Liver (tissue), 8 donors: ENCODE measurements at regions not wholly inside any gene's neighbourhood (a gene's known extent, or its start where the extent isn't known, plus 50 kb on each side); places are given as distances from the start of the nearest gene placed in this dataset.

Source experiments
- DNase-seq: peaks from one replicate; pipeline ENCODE4 v3.0.0-alpha.2; 2017; ENCODE audit warnings: low spot score
- H3K27ac ChIP-seq, 2 donors: one replicate each; pipeline ENCODE4 v1.7.0; 2013; ENCODE audit warnings: inconsistent platforms in 2 of 2, low read length in 2 of 2, control low read depth in 1 of 2, low read depth in 1 of 2, mild to moderate bottlenecking in 1 of 2
- H3K27me3 ChIP-seq, 4 donors: one replicate each; pipeline versions ENCODE4 v1.6.1 to v1.7.0; 2013; ENCODE audit warnings: low read length in 3 of 4, inconsistent platforms in 1 of 4, mild to moderate bottlenecking in 1 of 4, moderate library complexity in 1 of 4; ENCODE audit not compliant: control insufficient read depth in 4 of 4, insufficient read depth in 4 of 4
- H3K36me3 ChIP-seq, 4 donors: one replicate each; pipeline versions ENCODE4 v1.6.1 to v1.7.0; 2013; ENCODE audit warnings: low read length in 3 of 4, mild to moderate bottlenecking in 3 of 4, low read depth in 1 of 4, moderate library complexity in 1 of 4; ENCODE audit not compliant: control insufficient read depth in 4 of 4, insufficient read depth in 3 of 4
- H3K4me1 ChIP-seq, 4 donors: one replicate each; pipeline versions ENCODE4 v1.6.1 to v1.7.0; 2013; ENCODE audit warnings: low read length in 3 of 4, mild to moderate bottlenecking in 3 of 4, moderate library complexity in 1 of 4; ENCODE audit not compliant: control insufficient read depth in 4 of 4, insufficient read depth in 4 of 4
- H3K4me3 ChIP-seq, 3 donors: one replicate each; pipeline versions ENCODE4 v1.6.1 to v1.7.0; 2013; ENCODE audit warnings: low read length in 3 of 3, control low read depth in 1 of 3, low read depth in 1 of 3, mild to moderate bottlenecking in 1 of 3
- H3K9ac ChIP-seq, 2 donors: one replicate each; pipeline ENCODE4 v1.7.0; 2013; ENCODE audit warnings: low read length in 2 of 2, mild to moderate bottlenecking in 2 of 2, moderate library complexity in 2 of 2, control low read depth in 1 of 2, low read depth in 1 of 2
- H3K9me3 ChIP-seq, 4 donors: one replicate each; pipeline versions ENCODE4 v1.6.1 to v1.7.0; 2013; ENCODE audit warnings: low read length in 3 of 4; ENCODE audit not compliant: control insufficient read depth in 4 of 4
- EGR1 ChIP-seq, 2 donors: IDR thresholded peaks; 2 replicates each; pipeline ENCODE4 v1.6.1; 2016 to 2018; ENCODE audit warnings: antibody characterized with exemption in 2 of 2, low read depth in 2 of 2
- GABPA ChIP-seq, 2 donors: IDR thresholded peaks in 1 of 2; conservative IDR thresholded peaks in 1 of 2; 2 replicates each; pipeline ENCODE4 v1.6.1; 2016; ENCODE audit warnings: antibody characterized with exemption in 2 of 2, mild to moderate bottlenecking in 1 of 2, moderate library complexity in 1 of 2
- HNF4G ChIP-seq: IDR thresholded peaks from 2 replicates; pipeline ENCODE4 v1.6.1; 2016; ENCODE audit warnings: antibody characterized with exemption
- JUND ChIP-seq, 2 donors: IDR thresholded peaks; 2 replicates each; pipeline ENCODE4 v1.6.1; 2016; ENCODE audit warnings: antibody characterized with exemption in 2 of 2
- MAX ChIP-seq: IDR thresholded peaks from 2 replicates; pipeline ENCODE4 v1.6.1; 2016; ENCODE audit warnings: antibody characterized with exemption
- NR2F2 ChIP-seq: IDR thresholded peaks from 2 replicates; pipeline ENCODE4 v1.6.1; 2016; ENCODE audit warnings: antibody characterized with exemption
- RAD21 ChIP-seq, 2 donors: IDR thresholded peaks; 2 replicates each; pipeline ENCODE4 v1.6.1; 2016; ENCODE audit warnings: antibody characterized with exemption in 2 of 2, mild to moderate bottlenecking in 2 of 2
- RXRA ChIP-seq, 2 donors: IDR thresholded peaks; 2 replicates each; pipeline ENCODE4 v1.6.1; 2017 to 2018; ENCODE audit warnings: antibody characterized with exemption in 2 of 2, mild to moderate bottlenecking in 1 of 2
- ZBTB33 ChIP-seq: IDR thresholded peaks from 2 replicates; pipeline ENCODE4 v1.6.1; 2016; ENCODE audit warnings: antibody characterized with exemption
- WGBS: extraction: QIAGEN DNeasy Blood & Tissue Kit; methylation state at CpG from one replicate; pipeline ENCODE4 v1.1.7; 2013; 5-methylcytosine and 5-hydroxymethylcytosine counted together
- TF ChIP-seq, protein P1 (sequence below): fragments of 150-350 bp; IDR thresholded peaks from 2 replicates; pipeline ENCODE4 v1.5.1; 2017; ENCODE audit warnings: improper control_type of control experiment, low read depth, low read length; ENCODE audit not compliant: missing input control
- TF ChIP-seq, protein P2 (sequence below): IDR thresholded peaks from 2 replicates; pipeline ENCODE4 v1.6.1; 2016; ENCODE audit warnings: antibody characterized with exemption
- donor health status: healthy.
- donor health status: healthy.
- donor health status: healthy.
- donor health status: healthy.
- donor health status: healthy.

DNA sequence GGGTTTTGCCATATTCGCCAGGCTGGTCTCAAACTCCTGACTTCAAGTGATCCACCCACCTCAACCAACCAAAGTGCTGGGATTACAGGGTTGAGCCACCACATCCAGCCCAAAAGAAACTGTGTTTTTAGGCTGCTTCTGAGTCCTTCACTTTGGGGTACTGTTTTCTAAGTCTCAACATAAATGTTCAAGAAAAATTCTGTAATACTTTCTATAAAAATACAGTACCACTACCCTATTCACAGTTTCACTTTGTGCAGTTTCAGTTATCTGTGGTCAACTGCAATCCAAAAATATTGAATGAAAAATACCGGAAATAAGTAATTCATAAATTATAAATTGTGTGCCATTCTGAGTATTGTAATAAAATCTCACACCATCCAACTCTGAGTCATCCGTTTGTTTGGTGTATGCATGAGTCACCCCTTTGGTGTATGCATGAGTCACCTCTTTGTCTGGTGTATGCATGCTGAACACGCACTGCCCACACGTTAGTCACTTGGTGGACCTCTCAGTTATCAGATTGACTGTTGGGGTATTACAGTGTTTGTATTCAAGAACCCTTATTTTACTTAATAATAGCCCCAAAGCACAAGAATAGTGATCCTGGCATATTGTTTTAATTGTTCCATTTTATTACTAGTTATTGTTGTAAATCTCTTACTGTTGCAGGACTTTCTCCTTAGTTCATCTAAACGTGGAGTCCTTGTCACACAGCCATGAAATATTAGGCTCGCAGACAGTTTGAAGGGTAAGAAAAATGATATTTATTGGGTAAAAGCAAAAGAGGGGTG, 190.2 kb downstream of the FSCB start:
- Histone ChIP-seq H3K4me1 (no peaks in the 10 kb centered on the region), H3K4me3 (no peak overlapping the region), H3K27me3 (no peaks in the 10 kb centered on the region), H3K27ac (no peak overlapping the region), H3K36me3 (no peaks in the 10 kb centered on the region), H3K9ac (no peak overlapping the region), H3K9me3 (peaks cover 0 to 2% (median under 1%) of the 10 kb centered on the region in 4 donors)
- WGBS, result 70% methylated on average over 7 of the region's 7 CpGs
- no peak for DNase-seq
- TF ChIP-seq NR2F2, result no peak
- no peak for TF ChIP-seq GABPA (IDR thresholded peaks at IDR 0.05 in 1 of 2, conservative IDR thresholded peaks at IDR 0.05 in 1 of 2)
- TF ChIP-seq JUND (IDR thresholded peaks at IDR 0.05), result no peak
- TF ChIP-seq, protein P1, sequence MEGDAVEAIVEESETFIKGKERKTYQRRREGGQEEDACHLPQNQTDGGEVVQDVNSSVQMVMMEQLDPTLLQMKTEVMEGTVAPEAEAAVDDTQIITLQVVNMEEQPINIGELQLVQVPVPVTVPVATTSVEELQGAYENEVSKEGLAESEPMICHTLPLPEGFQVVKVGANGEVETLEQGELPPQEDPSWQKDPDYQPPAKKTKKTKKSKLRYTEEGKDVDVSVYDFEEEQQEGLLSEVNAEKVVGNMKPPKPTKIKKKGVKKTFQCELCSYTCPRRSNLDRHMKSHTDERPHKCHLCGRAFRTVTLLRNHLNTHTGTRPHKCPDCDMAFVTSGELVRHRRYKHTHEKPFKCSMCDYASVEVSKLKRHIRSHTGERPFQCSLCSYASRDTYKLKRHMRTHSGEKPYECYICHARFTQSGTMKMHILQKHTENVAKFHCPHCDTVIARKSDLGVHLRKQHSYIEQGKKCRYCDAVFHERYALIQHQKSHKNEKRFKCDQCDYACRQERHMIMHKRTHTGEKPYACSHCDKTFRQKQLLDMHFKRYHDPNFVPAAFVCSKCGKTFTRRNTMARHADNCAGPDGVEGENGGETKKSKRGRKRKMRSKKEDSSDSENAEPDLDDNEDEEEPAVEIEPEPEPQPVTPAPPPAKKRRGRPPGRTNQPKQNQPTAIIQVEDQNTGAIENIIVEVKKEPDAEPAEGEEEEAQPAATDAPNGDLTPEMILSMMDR, result no peak
- no peak for TF ChIP-seq ZBTB33
- no peak for TF ChIP-seq RXRA (IDR thresholded peaks at IDR 0.05)
- no peak for TF ChIP-seq RAD21 (IDR thresholded peaks at IDR 0.05)

- Histone ChIP-seq H3K27ac (no peak overlapping the region), H3K27me3 (no peaks in the 10 kb centered on the region), H3K36me3 (no peaks in the 10 kb centered on the region), H3K4me3 (no peak overlapping the region), H3K9ac (no peak overlapping the region), H3K9me3 (no peaks in the 10 kb centered on the region), H3K4me1 (no peaks in the 10 kb centered on the region)
- TF ChIP-seq EGR1 (IDR thresholded peaks at IDR 0.05; ENCODE audit: low read depth in 2 of 2), result no peak
- no peak for TF ChIP-seq ZBTB33
- no peak for TF ChIP-seq RAD21 (IDR thresholded peaks at IDR 0.05)
- no peak for TF ChIP-seq MAX
- TF ChIP-seq, protein P2, sequence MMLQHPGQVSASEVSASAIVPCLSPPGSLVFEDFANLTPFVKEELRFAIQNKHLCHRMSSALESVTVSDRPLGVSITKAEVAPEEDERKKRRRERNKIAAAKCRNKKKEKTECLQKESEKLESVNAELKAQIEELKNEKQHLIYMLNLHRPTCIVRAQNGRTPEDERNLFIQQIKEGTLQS, result no peak
- no peak for TF ChIP-seq HNF4G
- TF ChIP-seq GABPA (IDR thresholded peaks at IDR 0.05 in 1 of 2, conservative IDR thresholded peaks at IDR 0.05 in 1 of 2), result no peak
- TF ChIP-seq JUND (IDR thresholded peaks at IDR 0.05), result no peak
- TF ChIP-seq NR2F2, result no peak
- no peak for DNase-seq
- 93% methylated on average over 1 of the region's 1 CpG for WGBS
These were observed 197.8 kb downstream of the FSCB start for GRCh38 chr14:44309331-44309730.
